HG02852 (cell line): ENCODE measurements at regions not wholly inside any gene's neighbourhood (a gene's known extent, or its start where the extent isn't known, plus 50 kb on each side); places are given as distances from the start of the nearest gene placed in this dataset.

Experiments
- ATAC-seq: cut with Tn5 transposase; IDR thresholded peaks from one replicate; pipeline ENCODE4 v1.9.1; 2021; ENCODE audit warnings: mild to moderate bottlenecking, moderate library complexity; ENCODE audit not compliant: unreplicated experiment

DNA sequence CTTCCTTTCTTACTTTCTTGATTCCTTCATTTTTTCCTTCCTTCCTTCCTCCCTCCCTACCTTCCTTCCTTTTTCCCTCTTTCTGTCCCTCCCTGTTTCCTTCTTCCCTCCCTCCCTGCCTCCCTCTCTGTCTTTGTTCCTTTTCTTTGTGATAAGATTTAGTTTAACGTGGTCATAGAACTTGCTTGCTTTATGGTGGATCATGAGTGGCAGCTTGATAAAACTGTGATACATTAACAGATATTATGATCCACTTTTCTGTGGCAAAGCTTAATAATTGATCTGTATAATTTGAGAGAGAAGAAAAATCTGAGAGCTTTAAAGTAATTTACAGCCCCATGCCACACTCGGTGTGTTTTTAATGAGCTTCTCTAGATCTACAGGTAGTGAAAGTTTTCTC, 280.5 kb downstream of the RNF144B start:
- ATAC-seq: no peak

- ATAC-seq: no peak
Observed at GRCh38 chr6:18668994-18669393, 281.8 kb downstream of the RNF144B start.

- ATAC-seq: no peak
Observed at GRCh38 chr6:18672852-18673251, 285.7 kb downstream of the RNF144B start.

- no peak for ATAC-seq
Observed at GRCh38 chr6:18674346-18674745, 287.2 kb downstream of the RNF144B start.

DNA sequence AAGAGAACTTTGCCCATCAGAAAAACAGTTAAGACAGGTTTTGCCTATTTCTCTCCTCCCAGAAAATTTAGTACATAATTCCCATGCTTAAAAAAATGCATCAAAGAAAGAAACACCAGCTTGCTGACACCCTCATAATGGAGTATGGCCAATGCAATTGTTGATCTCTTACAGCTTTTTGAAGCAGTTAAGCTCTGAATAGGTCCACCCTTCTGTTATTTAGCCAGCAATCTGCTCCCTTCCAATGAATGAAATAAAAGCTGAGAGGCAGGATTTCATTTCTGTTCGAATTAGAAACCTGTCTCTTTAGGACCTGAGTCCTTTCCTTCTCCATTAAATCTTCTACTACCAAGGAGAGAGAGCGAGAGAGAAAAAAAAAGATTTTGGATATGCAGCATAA, 288.7 kb downstream of the RNF144B start:
- ATAC-seq: no peak

DNA sequence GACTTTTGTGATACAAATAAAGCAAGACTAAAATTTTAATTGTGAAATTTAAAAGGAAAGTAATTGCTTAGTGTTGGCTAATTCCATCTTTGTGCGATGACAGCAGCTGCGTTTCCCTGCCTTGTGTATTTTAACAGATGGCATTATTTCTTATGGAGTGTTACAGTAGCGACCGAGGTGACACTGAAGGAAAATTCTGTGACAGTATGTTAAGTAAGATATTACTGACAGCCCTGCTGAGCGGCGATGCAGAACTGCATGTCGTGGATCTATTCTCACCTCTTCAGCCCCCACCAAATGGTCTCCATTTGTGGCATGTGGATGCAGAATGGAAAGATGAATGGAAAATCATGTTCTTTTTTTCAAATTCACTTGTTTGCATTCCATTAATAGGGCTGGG, 289.4 kb downstream of the RNF144B start:
- ATAC-seq: no peak

DNA sequence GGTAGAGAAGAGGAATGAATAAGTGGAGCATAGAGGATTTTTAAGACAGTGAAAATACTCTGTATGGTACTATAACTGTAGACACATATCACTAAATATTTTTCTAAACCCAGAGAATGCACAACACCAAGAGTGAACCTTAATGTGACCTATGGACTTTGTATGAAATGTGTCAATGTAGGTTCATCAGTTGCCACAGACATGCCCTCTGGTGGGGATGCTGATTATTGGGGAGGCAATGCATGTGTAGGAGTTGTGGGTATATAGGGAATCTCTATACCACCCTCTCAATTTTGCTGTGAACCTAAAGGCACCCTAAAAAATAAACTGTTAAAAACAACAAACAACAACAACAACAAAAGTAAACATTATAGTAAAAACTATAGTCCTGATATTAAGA, 293.7 kb downstream of the RNF144B start:
- no peak for ATAC-seq

DNA sequence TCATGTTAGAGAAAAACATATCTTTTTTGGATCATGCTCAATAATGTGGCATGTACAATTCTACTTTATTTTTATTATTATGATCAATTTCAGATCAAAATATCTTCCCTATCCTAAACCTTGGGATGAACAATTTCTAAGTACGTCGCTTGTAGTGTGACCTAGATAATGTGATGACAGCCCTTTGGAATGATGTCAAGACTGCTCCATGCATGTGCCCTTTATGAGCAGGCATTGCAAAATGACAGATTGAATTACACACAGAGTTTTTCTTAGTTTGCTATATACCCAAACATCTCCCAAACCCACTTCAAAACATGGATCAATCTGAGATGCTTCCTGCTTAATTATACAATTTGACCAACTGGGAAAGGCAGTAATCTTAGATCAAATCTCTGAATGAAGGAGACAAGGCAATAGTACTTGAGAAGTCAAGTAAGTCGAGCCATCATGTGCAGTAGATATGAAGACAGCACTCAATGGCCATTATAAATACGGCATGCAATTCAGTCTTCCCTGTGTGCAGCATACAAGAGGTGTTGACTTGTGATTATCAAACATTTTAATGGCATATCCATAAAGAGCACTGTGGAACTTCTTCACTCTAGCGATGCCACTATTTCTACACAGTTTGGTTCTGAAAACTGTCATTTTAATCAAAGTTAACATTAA, 294.8 kb downstream of the RNF144B start:
- ATAC-seq: no peak

DNA sequence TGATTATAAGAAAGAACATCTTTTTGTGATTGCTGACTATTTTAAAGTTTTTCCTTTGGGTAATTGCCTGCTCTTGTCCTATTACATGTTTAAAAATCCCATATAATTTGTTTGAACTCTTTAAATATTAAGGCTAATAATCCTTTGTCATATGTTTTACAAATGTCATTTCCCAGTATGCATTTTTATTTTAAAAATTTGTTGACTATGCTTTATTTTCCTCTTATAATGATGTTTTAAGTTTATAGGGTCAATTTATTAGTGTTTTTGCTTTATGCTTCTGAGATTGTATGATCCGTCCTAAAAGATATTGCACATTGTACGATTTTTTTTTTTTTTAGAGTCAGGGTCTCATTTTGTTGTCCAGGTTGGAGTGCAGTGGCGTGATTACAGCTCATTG, 297.2 kb downstream of the RNF144B start:
- ATAC-seq: no peak

DNA sequence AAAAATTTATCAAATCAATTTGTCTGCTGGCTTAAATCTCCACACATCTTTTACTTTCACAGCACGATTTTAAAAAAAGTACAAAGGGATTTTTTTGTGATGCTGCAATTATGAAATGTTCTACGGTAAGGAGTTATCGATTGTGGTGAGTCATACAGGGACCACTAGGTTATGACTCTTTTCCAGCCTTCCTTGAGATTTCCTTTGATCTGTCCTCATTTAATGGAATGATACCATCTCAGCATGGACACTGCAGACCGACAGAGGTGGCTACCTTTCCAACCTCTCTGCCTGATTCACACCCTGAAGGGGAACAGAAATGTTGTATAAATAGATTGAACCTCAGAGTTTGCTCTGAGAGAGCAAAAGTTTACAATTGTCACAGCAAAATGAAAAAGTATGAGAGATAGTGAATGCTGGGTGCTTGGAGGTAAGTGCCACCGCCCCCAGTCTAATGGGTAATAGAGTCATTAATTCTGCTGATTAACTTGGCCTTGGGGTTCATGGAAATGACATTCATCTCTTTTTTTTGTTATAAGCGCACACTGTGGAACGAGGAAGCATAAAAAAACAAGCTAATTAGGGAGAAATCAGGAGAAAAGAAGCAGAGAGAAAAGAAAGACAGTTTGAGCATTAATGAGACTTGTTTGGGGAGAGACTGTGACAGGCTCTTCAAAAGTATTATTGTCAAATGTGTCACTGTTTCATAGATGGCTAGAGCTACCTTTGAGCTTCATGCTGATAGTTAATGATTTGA, 306.0 kb downstream of the RNF144B start:
- no peak for ATAC-seq

DNA sequence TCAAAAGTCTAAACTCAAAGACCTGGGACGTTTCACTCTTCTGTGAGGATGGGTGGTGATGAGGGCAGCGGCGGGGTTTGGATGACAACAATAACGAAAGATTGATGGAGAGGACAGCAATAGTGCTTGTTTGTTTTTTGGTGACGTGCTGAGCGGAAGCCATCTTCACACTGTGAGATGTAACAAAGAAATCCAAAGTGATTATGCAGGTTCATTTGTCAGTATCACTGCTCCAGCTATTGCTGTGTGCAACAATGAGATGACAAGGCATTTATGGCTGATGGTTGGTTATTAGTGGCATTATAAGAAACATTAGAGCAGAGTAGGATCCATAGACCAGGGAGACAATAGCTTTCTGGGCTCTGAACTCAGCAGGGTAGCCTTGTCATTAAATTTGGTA, 306.7 kb downstream of the RNF144B start:
- ATAC-seq: no peak

GRCh38 chr6:18703546-18703945, 316.4 kb downstream of the RNF144B start:
- ATAC-seq: no peak

DNA sequence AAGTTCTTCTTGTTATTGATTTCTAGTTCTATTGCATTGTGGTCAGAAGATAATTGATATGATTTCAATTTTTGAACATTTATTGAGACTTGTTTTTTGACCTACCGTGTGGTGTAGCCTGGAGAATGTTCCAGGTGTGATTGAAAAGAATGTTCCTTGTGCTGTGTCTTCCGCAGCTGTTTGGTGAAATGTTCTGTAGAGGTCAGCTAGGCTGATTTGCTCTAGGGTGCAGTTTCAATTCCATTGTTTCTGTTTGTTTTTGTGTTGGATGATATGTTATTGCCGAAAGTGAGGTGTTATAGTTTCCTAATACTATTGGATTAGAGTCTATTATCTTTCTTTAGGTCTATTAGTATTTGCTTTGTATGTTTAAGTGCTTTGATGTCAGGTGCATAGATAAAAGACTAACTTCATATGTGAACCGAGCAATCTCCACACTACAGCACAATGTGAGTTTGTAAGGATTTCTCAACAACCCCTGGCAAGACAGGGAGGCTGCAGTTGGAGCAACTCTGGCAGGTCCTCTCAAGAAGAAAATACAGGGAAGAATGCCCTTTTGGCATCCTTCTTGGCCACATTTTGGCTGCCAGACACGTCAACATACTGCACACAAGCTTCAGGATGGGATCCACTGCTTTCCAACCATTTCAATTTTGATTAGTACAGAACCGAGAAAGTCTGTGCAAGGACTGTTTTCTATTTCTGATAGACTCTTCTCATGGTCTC, 320.7 kb downstream of the RNF144B start:
- no peak for ATAC-seq

- no peak for ATAC-seq
Observed at GRCh38 chr6:18712595-18712994, 325.4 kb downstream of the RNF144B start.

- no peak for ATAC-seq
Observed at GRCh38 chr6:18720075-18720474, 332.9 kb downstream of the RNF144B start.

- no peak for ATAC-seq
Observed at GRCh38 chr6:18724056-18724455, 336.9 kb downstream of the RNF144B start.

GRCh38 chr6:18725449-18725848, 338.3 kb downstream of the RNF144B start:
- no peak for ATAC-seq

DNA sequence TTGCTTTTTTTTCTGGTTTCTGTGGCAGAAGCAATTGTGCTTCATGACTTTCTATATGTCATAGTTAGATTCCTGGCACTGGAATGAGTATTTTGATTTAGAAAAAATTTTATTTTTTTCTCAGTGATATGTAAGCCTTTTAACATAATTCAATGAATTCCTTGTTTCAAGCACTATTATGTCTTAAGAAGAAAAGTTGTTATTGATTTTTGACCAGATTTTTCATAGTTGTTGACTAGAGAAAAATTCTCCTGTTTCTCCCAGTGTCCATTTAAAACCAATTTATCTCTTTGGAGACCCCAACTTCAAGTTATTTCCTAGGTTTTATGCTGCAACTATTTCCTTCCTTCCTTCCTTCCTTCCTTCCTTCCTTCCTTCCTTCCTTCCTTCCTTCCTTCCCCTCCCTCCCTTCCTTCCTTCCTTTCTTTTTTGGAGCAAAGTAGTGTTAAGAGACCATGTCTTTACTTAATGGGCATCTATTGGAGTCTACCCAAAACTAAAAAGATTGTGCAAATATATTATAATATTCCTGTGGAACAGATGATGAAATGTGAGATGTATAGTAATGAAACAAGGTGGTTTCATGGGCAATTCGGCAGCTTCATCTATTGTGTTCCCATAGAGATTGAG, 346.9 kb downstream of the RNF144B start:
- ATAC-seq: no peak

GRCh38 chr6:18741741-18742140, 354.6 kb downstream of the RNF144B start:
- no peak for ATAC-seq

DNA sequence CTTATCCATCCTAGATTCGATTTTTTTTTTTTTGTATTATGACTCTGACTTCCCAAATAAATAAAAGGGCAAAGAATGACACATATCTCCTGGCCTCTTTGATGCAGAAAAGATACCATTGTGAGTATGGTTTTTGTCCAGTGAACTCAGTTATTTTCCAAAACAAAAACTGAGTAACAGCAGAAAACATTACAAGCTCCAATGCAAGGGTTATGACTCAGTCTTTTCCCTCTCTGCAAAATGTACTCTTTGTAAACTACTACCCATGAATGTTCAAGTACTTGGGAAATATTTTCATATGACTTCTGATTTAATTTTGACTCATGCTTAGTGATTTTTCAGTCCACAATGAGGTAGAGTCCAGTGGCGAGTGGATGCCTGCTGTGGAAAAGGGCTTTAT, 355.3 kb downstream of the RNF144B start:
- ATAC-seq: no peak

DNA sequence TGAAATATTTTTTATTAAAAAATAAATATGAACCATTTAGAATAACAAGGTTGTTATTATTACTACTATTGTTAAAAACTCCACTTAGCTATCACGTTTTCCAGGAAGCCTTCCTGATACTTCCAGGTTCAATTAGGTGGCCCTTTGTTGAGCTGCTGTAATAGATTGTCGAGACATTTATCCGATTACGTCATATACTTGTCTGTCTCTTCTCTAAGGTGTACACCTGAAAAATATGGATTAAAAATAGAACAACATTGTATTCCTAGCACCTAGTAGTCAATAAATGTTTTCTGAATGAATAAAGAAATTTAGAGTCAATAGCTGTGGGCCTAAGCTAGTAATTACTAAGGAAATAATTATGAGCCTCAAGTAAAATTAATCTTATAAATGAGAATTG, 359.6 kb downstream of the RNF144B start:
- no peak for ATAC-seq

DNA sequence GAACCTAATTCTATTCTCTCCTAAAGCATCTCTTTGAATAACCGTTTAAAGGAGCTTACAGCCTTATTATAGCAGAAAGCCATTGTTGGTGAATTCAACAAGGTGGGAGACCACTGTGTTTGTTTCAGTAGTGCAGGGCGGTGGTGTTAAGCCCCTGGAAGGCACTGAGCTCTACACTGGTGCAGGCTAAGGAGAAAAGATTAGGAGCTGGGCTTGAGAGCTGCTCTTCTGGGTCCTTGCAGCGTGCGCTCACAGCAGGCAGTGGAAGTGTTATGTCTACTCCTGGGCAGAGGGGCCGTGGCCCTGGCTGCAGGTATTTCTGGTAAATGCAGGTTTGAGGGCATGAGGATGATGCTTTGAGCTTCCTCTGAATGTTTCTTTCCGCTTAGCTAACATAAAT, 361.2 kb downstream of the RNF144B start:
- ATAC-seq: no peak
